Astrocyte (in vitro differentiated cells and primary cell): ENCODE measurements at regions not wholly inside any gene's neighbourhood (a gene's known extent, or its start where the extent isn't known, plus 50 kb on each side); places are given as distances from the start of the nearest gene placed in this dataset.

Source experiments
- DNase-seq: peaks from one replicate; pipeline ENCODE4 v3.0.0-alpha.2; 2010; ENCODE audit warnings: low read depth
- FAIRE-seq: peaks from 2 replicates; lab custom pipeline; 2011; peaks lifted over from hg19 to GRCh38; lab: Jason Lieb, UNC
- H2AFZ ChIP-seq: 2 replicates; pipeline ENCODE4 v1.6.0; 2012; ENCODE audit warnings: low read depth, low read length, inconsistent platforms
- H3K27ac ChIP-seq: 2 replicates; pipeline ENCODE4 v1.5.1; 2011; ENCODE audit warnings: low read depth, low read length, inconsistent platforms
- H3K27me3 ChIP-seq: 2 replicates; pipeline ENCODE4 v1.6.0; 2011; ENCODE audit warnings: low read length, inconsistent platforms; ENCODE audit not compliant: insufficient read depth
- H3K36me3 ChIP-seq: 2 replicates; pipeline ENCODE4 v1.5.1; 2011; ENCODE audit warnings: low read length, inconsistent platforms; ENCODE audit not compliant: insufficient read depth
- H3K4me1 ChIP-seq: 2 replicates; pipeline ENCODE4 v1.5.1; 2011; ENCODE audit warnings: low read length, inconsistent platforms; ENCODE audit not compliant: insufficient read depth
- H3K4me2 ChIP-seq: 2 replicates; pipeline ENCODE4 v1.6.0; 2012; ENCODE audit warnings: low read length, inconsistent platforms
- H3K4me3 ChIP-seq: 2 replicates; pipeline ENCODE4 v1.5.1; 2011; ENCODE audit warnings: low read depth, mild to moderate bottlenecking, low read length, inconsistent platforms; ENCODE audit not compliant: insufficient read depth
- H3K79me2 ChIP-seq: 2 replicates; pipeline ENCODE4 v1.6.0; 2012; ENCODE audit warnings: mild to moderate bottlenecking, low read length, inconsistent platforms; ENCODE audit not compliant: insufficient read depth
- H3K9ac ChIP-seq: 2 replicates; pipeline ENCODE4 v1.6.0; 2012; ENCODE audit warnings: mild to moderate bottlenecking, low read length, inconsistent platforms
- H3K9me3 ChIP-seq: 2 replicates; pipeline ENCODE4 v1.5.1; 2012; ENCODE audit warnings: low read depth, mild to moderate bottlenecking, low read length, inconsistent platforms; ENCODE audit not compliant: insufficient read depth
- H4K20me1 ChIP-seq: 2 replicates; pipeline ENCODE4 v1.6.0; 2012; ENCODE audit warnings: low read length, inconsistent platforms; ENCODE audit not compliant: insufficient read depth
- H3K27ac Mint-ChIP-seq: one replicate; pipeline ENCODE4 v1.8.0; 2021; ENCODE audit warnings: mild to moderate bottlenecking, mixed read lengths; ENCODE audit not compliant: unreplicated experiment
- H3K27me3 Mint-ChIP-seq: one replicate; pipeline ENCODE4 v1.8.0; 2021; ENCODE audit warnings: low read depth, mixed read lengths; ENCODE audit not compliant: unreplicated experiment
- H3K36me3 Mint-ChIP-seq: one replicate; pipeline ENCODE4 v1.8.0; 2021; ENCODE audit warnings: low read depth, mixed read lengths; ENCODE audit not compliant: unreplicated experiment
- H3K4me1 Mint-ChIP-seq: one replicate; pipeline ENCODE4 v1.8.0; 2021; ENCODE audit warnings: low read depth, mixed read lengths; ENCODE audit not compliant: unreplicated experiment
- H3K4me3 Mint-ChIP-seq: one replicate; pipeline ENCODE4 v1.8.0; 2021; ENCODE audit warnings: mild to moderate bottlenecking, moderate library complexity, mixed read lengths; ENCODE audit not compliant: unreplicated experiment
- H3K9me3 Mint-ChIP-seq: one replicate; pipeline ENCODE4 v1.8.0; 2021; ENCODE audit warnings: mild to moderate bottlenecking, mixed read lengths; ENCODE audit not compliant: unreplicated experiment
- EZH2 ChIP-seq: IDR thresholded peaks from 2 replicates; pipeline ENCODE4 v1.6.1; 2012; ENCODE audit warnings: mild to moderate bottlenecking, low read length, inconsistent platforms; ENCODE audit not compliant: insufficient read depth
- TF ChIP-seq, protein P1 (sequence below): IDR thresholded peaks from 2 replicates; pipeline ENCODE4 v1.5.1; 2011; ENCODE audit warnings: low read depth, mild to moderate bottlenecking, inconsistent platforms, low read length, moderate library complexity; ENCODE audit not compliant: insufficient read depth

DNA sequence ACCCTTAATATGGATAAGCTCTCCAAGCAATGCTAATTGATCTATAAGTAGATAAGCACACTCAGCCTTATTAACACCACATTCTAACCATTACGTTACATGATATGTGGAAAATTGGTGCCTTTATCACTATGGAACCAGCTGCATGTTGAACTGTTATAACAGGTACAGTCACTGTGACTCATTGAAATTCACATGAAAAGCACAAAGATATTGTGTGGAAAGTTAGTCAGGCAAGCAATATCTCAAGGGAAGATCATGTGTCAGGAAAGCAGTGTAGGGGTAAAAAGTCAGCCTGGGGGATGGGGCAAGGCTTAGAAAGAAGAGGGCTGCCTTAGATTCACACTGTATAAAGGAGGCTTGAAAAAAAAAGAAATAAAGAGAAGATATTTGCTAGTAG lies 313.7 kb upstream of the SMIM31 start:
- H3K9ac ChIP-seq: peak overlapping the region; percentile 65
- Mint-ChIP-seq H3K27ac (peak overlapping the region; percentile 87), H3K27me3 (no peaks in the 10 kb centered on the region), H3K4me3 (no peak overlapping the region), H3K9me3 (no peaks in the 10 kb centered on the region), H3K4me1 (peaks cover 28% of the 10 kb centered on the region), H3K36me3 (no peaks in the 10 kb centered on the region)
- no peak overlapping the region for H3K4me3 ChIP-seq
- no peaks in the 10 kb centered on the region for H3K36me3 ChIP-seq
- H4K20me1 ChIP-seq: no peaks in the 10 kb centered on the region
- H3K27ac ChIP-seq: peak overlapping the region; percentile 82
- H3K4me2 ChIP-seq: peak overlapping the region; percentile 63
- no peak for TF ChIP-seq EZH2
- TF ChIP-seq, protein P1, sequence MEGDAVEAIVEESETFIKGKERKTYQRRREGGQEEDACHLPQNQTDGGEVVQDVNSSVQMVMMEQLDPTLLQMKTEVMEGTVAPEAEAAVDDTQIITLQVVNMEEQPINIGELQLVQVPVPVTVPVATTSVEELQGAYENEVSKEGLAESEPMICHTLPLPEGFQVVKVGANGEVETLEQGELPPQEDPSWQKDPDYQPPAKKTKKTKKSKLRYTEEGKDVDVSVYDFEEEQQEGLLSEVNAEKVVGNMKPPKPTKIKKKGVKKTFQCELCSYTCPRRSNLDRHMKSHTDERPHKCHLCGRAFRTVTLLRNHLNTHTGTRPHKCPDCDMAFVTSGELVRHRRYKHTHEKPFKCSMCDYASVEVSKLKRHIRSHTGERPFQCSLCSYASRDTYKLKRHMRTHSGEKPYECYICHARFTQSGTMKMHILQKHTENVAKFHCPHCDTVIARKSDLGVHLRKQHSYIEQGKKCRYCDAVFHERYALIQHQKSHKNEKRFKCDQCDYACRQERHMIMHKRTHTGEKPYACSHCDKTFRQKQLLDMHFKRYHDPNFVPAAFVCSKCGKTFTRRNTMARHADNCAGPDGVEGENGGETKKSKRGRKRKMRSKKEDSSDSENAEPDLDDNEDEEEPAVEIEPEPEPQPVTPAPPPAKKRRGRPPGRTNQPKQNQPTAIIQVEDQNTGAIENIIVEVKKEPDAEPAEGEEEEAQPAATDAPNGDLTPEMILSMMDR: no peak
- FAIRE-seq (no peak), DNase-seq (peak; percentile 80)
- H3K9me3 ChIP-seq: no peaks in the 10 kb centered on the region
- no peaks in the 10 kb centered on the region for H3K79me2 ChIP-seq
- no peak overlapping the region for H2AFZ ChIP-seq
- no peaks in the 10 kb centered on the region for H3K27me3 ChIP-seq
- peaks cover 32% of the 10 kb centered on the region for H3K4me1 ChIP-seq

DNA sequence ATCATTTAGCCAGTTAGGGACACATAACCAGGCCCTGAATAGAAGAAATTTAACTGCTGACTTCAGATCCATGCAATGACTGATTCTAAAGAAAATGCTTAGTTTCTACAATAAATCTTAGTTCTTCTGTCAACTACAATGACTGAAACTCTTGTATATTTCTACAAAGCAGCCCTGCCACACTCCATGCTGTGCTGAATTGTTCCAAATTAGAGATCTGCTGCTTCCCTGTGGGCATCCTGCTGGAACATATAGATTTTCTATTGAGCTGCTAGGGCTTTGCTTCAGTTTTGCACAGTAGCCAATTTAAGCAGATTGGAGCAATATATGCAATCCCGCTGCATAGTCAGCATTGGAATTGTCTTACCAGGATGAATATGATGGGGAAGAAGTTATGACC lies 312.8 kb upstream of the SMIM31 start:
- no peaks in the 10 kb centered on the region for H3K9me3 ChIP-seq
- H3K9ac ChIP-seq: no peak overlapping the region
- no peaks in the 10 kb centered on the region for H3K9me3 Mint-ChIP-seq
- no peak for DNase-seq
- no peaks in the 10 kb centered on the region for H3K36me3 ChIP-seq
- no peak overlapping the region for H3K4me2 ChIP-seq
- no peak overlapping the region for H3K4me3 Mint-ChIP-seq
- H3K79me2 ChIP-seq: no peaks in the 10 kb centered on the region
- peaks cover 32% of the 10 kb centered on the region for H3K4me1 ChIP-seq
- no peak for FAIRE-seq
- H3K4me1 Mint-ChIP-seq: peaks cover 28% of the 10 kb centered on the region
- no peak overlapping the region for H3K4me3 ChIP-seq
- no peaks in the 10 kb centered on the region for H3K27me3 Mint-ChIP-seq
- no peak overlapping the region for H3K27ac Mint-ChIP-seq
- H4K20me1 ChIP-seq: no peaks in the 10 kb centered on the region
- peak overlapping the region; percentile 82 for H3K27ac ChIP-seq
- TF ChIP-seq, protein P1: no peak
- no peak for TF ChIP-seq EZH2
- no peaks in the 10 kb centered on the region for H3K36me3 Mint-ChIP-seq
- no peaks in the 10 kb centered on the region for H3K27me3 ChIP-seq
- H2AFZ ChIP-seq: no peak overlapping the region

DNA sequence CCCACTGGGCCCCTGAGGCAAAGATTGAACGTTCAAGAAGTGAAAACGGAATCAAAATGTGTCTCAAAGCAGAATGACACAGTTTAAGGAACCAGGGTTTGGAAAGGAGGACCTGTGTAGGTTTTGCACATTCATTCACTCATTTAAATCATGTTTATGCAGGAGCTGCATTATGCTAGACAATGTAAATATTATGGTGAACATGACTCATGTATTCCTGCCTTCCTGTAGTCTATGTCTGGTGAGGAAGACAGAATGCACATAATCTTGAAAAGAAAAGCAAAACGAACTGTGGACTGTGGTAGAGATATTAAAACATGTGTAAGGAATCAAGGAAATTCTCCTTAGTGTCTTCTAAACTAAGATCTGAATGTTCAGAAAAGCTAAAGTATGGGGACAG lies 311.8 kb upstream of the SMIM31 start:
- Histone ChIP-seq H3K4me3 (no peak overlapping the region), H3K27me3 (no peaks in the 10 kb centered on the region), H3K4me1 (peaks cover 32% of the 10 kb centered on the region), H2AFZ (peak overlapping the region; percentile 30), H3K9ac (peak overlapping the region; percentile 10), H4K20me1 (no peaks in the 10 kb centered on the region), H3K27ac (peak overlapping the region; percentile 27), H3K79me2 (no peaks in the 10 kb centered on the region), H3K4me2 (peak overlapping the region; percentile 58), H3K36me3 (no peaks in the 10 kb centered on the region), H3K9me3 (no peaks in the 10 kb centered on the region)
- Mint-ChIP-seq H3K36me3 (no peaks in the 10 kb centered on the region), H3K4me1 (peaks cover 34% of the 10 kb centered on the region), H3K27me3 (no peaks in the 10 kb centered on the region), H3K27ac (no peak overlapping the region), H3K9me3 (no peaks in the 10 kb centered on the region), H3K4me3 (no peak overlapping the region)
- FAIRE-seq (no peak), DNase-seq (peak; percentile 16)
- TF ChIP-seq, protein P1: no peak
- TF ChIP-seq EZH2: no peak
